Thoracic aorta (tissue), 2 donors: ENCODE measurements at regions not wholly inside any gene's neighbourhood (a gene's known extent, or its start where the extent isn't known, plus 50 kb on each side); places are given as distances from the start of the nearest gene placed in this dataset.

Experiments used
- ATAC-seq: fragments of 150-250 bp; one replicate; pipeline ENCODE4 v1.8.0; 2017; ENCODE audit warnings: low read depth; ENCODE audit not compliant: insufficient number of reproducible peaks, low FRiP score
- DNase-seq: peaks from one replicate; pipeline ENCODE4 v3.0.0-alpha.2; 2020; ENCODE audit warnings: low spot score
- H3K27ac ChIP-seq, 2 donors: fragments of 200-600 bp; sonication (generic); 1 replicate in 1 of 2; 2 replicates in 1 of 2; pipeline ENCODE4 v1.5.1; 2016; ENCODE audit warnings: mild to moderate bottlenecking in 2 of 2, moderate library complexity in 2 of 2
- H3K27me3 ChIP-seq: fragments of 200-600 bp; sonication (generic); replicated peaks from 2 replicates; pipeline ENCODE4 v1.6.0; 2016; ENCODE audit warnings: mild to moderate bottlenecking; ENCODE audit not compliant: insufficient read depth
- H3K36me3 ChIP-seq: fragments of 200-600 bp; sonication (generic); one replicate; pipeline ENCODE4 v1.5.1; 2016
- H3K4me1 ChIP-seq, 2 donors: fragments of 200-600 bp; sonication (generic); 1 replicate in 1 of 2; 2 replicates in 1 of 2; pipeline versions ENCODE4 v1.5.1 to v1.6.0; 2016; ENCODE audit warnings: low read depth in 2 of 2, mild to moderate bottlenecking in 1 of 2; ENCODE audit not compliant: control insufficient read depth in 1 of 2
- H3K4me3 ChIP-seq: fragments of 200-600 bp; sonication (generic); 2 replicates; pipeline ENCODE4 v1.5.1; 2016; ENCODE audit warnings: mild to moderate bottlenecking
- H3K9me3 ChIP-seq: fragments of 200-600 bp; sonication (generic); 2 replicates; pipeline ENCODE4 v1.5.1; 2016
- CTCF ChIP-seq: fragments of 200-600 bp; sonication (generic); IDR thresholded peaks from one replicate; pipeline ENCODE4 v1.5.1; 2019; ENCODE audit warnings: antibody characterized with exemption

GRCh38 chr6:181049-181654, 111.1 kb upstream of the DUSP22 start:
- ATAC-seq: no peak
- H3K4me1 ChIP-seq: no peaks in the 10 kb centered on the region
- no peaks in the 10 kb centered on the region for H3K27me3 ChIP-seq
- H3K27ac ChIP-seq: no peak overlapping the region
- H3K36me3 ChIP-seq: no peaks in the 10 kb centered on the region
- H3K9me3 ChIP-seq: no peaks in the 10 kb centered on the region
- no peak overlapping the region for H3K4me3 ChIP-seq
- no peak for DNase-seq
- no peak for TF ChIP-seq CTCF

DNA sequence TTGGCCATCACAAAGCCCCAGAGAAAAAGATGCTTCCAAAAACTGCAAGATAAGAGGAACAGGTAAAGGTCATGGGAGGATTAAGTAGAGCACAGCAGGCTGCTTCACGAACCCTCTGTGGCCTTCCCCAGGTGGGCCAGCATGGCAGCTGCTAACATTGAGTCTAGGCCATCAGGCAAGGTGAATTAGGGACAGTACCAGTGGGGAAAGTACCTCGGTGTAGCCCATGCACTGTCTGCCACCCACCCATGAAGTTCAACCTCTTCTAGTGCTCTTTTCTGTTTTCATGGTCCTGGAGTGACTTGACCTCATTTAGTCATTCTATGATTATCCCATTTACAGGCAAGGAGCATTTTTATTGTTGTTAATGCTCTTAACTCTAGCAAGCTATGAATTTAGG, 108.6 kb upstream of the DUSP22 start:
- Histone ChIP-seq H3K27me3 (no peaks in the 10 kb centered on the region), H3K4me3 (no peak overlapping the region), H3K9me3 (no peaks in the 10 kb centered on the region), H3K4me1 (no peaks in the 10 kb centered on the region), H3K27ac (no peak overlapping the region), H3K36me3 (no peaks in the 10 kb centered on the region)
- ATAC-seq: no peak
- TF ChIP-seq CTCF: no peak
- no peak for DNase-seq

DNA sequence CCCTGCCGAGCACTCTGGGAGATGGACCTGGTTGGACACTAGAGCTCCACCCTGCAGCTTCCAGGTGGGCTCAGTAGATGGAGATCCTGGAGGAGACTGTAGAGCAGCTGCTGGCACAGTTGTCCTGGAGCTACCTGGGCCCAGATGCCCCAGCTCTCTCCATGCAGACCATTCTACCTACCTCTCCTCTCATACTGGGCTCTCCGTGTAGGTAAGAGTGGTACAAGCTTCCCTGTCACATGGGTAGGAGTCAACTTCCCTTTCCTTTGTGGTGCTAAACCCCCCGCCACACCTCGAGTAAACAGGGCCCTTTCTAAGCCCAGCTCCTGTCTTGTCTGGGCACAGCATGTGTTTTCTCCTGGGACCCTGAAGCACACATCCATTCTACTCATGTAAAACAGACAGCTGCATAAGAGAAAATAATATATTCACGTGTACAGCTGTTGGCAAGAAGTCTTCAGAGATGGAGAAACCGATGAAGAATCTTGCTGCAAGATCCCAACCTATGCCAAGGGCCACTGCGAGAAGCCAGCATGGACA, 108.1 kb upstream of the DUSP22 start:
- Histone ChIP-seq H3K4me1 (no peaks in the 10 kb centered on the region), H3K27me3 (no peaks in the 10 kb centered on the region), H3K9me3 (no peaks in the 10 kb centered on the region), H3K4me3 (no peak overlapping the region), H3K27ac (no peak overlapping the region), H3K36me3 (no peaks in the 10 kb centered on the region)
- no peak for TF ChIP-seq CTCF
- DNase-seq: no peak
- no peak for ATAC-seq

DNA sequence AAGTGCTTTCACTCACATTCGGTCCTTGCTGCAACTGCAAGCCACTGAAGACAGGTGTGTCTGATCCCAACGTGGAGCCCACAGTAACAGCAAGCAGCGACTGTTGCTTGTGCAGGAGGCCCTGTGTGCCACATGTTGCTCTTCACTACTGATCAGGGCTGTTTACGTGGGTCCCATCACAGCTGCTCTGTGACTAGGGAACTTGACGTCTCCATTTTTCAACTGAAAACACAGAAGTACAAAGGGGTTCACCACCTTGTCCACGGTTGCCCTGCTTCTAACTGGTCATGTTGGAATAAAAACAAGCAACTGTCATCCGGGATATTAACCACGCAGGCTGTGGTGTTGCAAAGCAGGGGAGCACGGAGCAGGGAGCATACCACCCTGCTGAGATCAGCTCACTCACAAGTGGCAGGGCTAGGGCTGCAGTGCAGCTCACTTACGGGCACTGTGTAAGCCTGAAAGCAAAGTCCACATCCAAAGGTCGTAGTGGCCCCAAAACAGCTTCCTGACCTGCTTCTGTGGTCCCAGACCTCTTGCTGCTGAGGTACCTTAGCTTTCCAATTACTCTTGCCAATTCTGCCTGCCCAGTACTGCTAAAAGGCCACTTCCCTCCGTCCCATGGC, 105.8 kb upstream of the DUSP22 start:
- no peak for ATAC-seq
- H3K27me3 ChIP-seq: no peaks in the 10 kb centered on the region
- no peak for DNase-seq
- H3K27ac ChIP-seq: no peak overlapping the region
- H3K4me1 ChIP-seq: no peaks in the 10 kb centered on the region
- H3K36me3 ChIP-seq: no peaks in the 10 kb centered on the region
- no peak overlapping the region for H3K4me3 ChIP-seq
- H3K9me3 ChIP-seq: no peaks in the 10 kb centered on the region
- no peak for TF ChIP-seq CTCF

DNA sequence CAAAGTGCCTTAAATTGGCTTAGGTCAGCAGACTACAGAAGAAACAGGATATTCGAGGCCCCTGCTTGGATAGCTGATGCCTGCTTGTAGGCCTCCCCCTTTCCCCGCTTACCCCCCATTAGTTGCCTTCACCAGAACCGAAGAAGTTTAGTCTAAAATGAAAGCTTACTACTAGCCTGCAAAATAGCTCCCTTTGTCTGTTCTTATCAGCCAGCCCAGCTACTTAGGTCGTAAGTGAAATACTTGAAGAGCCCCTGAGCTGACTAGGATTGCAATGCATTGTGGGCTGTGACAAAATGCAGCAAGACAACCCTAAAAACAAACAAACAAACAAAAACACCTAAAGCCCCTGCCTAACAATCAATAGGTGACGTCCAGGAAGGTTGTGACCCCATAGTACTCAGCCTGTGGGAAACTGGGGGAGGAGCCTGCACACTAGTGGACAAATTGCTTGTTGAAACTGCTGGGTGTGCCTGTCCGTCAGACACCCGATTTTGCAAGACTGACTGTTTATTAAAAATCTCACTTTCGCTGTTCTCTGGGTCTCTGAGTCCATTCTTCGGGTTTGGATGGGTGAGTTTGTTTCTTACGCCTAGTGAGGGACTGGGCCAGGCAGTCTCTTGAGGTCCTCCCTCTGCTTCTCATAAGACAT, 105.0 kb upstream of the DUSP22 start:
- Histone ChIP-seq H3K9me3 (no peaks in the 10 kb centered on the region), H3K36me3 (no peaks in the 10 kb centered on the region), H3K4me1 (no peaks in the 10 kb centered on the region), H3K4me3 (no peak overlapping the region), H3K27me3 (no peaks in the 10 kb centered on the region), H3K27ac (no peak overlapping the region)
- DNase-seq (no peak), ATAC-seq (no peak)
- no peak for TF ChIP-seq CTCF
